ENCODE measurements at regions not wholly inside any gene's neighbourhood (a gene's known extent, or its start where the extent isn't known, plus 50 kb on each side); places are given as distances from the start of the nearest gene placed in this dataset.

DNA sequence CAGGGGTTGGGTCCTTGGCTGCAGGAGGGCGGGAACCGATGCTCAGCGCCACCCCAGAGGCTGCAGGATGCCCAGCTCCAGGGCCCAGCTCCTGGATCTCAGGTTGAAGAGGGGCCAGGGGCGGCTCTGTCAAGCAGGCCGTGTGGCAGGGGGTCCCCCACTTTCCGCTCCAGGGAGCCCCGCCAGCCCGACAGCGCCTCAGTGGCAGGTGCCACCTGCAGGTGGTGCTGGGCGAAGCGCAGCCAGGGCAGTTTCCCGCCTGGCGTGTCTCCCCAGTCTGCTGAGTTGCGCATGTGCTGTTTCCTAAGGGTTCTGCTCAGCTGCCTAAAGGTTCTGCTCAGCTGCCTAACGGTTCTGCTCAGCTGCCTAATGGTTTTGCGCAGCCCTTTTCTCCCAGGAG, 442.1 kb downstream of the POTEH start:
- TF ChIP-seq KLF16 (tag by site-specific recombination; IDR thresholded peaks at IDR 0.05) (no peak), MZF1 (tag by site-specific recombination; IDR thresholded peaks at IDR 0.05; ENCODE audit: borderline replicate concordance) (no peak), ZNF776 (tag by site-specific recombination; IDR thresholded peaks at IDR 0.05; ENCODE audit: borderline replicate concordance) (no peak), ZNF707 (tag by site-specific recombination; IDR thresholded peaks at IDR 0.05) (no peak), ZNF121 (tag by site-specific recombination; IDR thresholded peaks at IDR 0.05) (no peak), ZNF423 (tag by site-specific recombination; IDR thresholded peaks at IDR 0.05) (no peak), ZNF433 (tag by site-specific recombination; IDR thresholded peaks at IDR 0.05; ENCODE audit: low read depth) (no peak), ZNF558 (tag by site-specific recombination; IDR thresholded peaks at IDR 0.05) (no peak), ZNF830 (tag by site-specific recombination; IDR thresholded peaks at IDR 0.05; ENCODE audit: low read depth) (no peak)
- TF ChIP-seq, protein P1, sequence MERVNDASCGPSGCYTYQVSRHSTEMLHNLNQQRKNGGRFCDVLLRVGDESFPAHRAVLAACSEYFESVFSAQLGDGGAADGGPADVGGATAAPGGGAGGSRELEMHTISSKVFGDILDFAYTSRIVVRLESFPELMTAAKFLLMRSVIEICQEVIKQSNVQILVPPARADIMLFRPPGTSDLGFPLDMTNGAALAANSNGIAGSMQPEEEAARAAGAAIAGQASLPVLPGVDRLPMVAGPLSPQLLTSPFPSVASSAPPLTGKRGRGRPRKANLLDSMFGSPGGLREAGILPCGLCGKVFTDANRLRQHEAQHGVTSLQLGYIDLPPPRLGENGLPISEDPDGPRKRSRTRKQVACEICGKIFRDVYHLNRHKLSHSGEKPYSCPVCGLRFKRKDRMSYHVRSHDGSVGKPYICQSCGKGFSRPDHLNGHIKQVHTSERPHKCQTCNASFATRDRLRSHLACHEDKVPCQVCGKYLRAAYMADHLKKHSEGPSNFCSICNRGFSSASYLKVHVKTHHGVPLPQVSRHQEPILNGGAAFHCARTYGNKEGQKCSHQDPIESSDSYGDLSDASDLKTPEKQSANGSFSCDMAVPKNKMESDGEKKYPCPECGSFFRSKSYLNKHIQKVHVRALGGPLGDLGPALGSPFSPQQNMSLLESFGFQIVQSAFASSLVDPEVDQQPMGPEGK (tag by site-specific recombination; IDR thresholded peaks at IDR 0.05), result no peak
- TF ChIP-seq, protein P2, sequence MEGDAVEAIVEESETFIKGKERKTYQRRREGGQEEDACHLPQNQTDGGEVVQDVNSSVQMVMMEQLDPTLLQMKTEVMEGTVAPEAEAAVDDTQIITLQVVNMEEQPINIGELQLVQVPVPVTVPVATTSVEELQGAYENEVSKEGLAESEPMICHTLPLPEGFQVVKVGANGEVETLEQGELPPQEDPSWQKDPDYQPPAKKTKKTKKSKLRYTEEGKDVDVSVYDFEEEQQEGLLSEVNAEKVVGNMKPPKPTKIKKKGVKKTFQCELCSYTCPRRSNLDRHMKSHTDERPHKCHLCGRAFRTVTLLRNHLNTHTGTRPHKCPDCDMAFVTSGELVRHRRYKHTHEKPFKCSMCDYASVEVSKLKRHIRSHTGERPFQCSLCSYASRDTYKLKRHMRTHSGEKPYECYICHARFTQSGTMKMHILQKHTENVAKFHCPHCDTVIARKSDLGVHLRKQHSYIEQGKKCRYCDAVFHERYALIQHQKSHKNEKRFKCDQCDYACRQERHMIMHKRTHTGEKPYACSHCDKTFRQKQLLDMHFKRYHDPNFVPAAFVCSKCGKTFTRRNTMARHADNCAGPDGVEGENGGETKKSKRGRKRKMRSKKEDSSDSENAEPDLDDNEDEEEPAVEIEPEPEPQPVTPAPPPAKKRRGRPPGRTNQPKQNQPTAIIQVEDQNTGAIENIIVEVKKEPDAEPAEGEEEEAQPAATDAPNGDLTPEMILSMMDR (tag by site-specific recombination; IDR thresholded peaks at IDR 0.05), result no peak
- TF ChIP-seq, protein P3, sequence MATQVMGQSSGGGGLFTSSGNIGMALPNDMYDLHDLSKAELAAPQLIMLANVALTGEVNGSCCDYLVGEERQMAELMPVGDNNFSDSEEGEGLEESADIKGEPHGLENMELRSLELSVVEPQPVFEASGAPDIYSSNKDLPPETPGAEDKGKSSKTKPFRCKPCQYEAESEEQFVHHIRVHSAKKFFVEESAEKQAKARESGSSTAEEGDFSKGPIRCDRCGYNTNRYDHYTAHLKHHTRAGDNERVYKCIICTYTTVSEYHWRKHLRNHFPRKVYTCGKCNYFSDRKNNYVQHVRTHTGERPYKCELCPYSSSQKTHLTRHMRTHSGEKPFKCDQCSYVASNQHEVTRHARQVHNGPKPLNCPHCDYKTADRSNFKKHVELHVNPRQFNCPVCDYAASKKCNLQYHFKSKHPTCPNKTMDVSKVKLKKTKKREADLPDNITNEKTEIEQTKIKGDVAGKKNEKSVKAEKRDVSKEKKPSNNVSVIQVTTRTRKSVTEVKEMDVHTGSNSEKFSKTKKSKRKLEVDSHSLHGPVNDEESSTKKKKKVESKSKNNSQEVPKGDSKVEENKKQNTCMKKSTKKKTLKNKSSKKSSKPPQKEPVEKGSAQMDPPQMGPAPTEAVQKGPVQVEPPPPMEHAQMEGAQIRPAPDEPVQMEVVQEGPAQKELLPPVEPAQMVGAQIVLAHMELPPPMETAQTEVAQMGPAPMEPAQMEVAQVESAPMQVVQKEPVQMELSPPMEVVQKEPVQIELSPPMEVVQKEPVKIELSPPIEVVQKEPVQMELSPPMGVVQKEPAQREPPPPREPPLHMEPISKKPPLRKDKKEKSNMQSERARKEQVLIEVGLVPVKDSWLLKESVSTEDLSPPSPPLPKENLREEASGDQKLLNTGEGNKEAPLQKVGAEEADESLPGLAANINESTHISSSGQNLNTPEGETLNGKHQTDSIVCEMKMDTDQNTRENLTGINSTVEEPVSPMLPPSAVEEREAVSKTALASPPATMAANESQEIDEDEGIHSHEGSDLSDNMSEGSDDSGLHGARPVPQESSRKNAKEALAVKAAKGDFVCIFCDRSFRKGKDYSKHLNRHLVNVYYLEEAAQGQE (tag by site-specific recombination; IDR thresholded peaks at IDR 0.05), result no peak
